G401 (cell line): ENCODE measurements at regions not wholly inside any gene's neighbourhood (a gene's known extent, or its start where the extent isn't known, plus 50 kb on each side); places are given as distances from the start of the nearest gene placed in this dataset.

Experiments used
- DNase-seq: peaks from one replicate; pipeline ENCODE4 v3.0.0-alpha.2; 2015; ENCODE audit warnings: low spot score
- in situ Hi-C: cut with HindIII; loops from 2 replicates; pipeline ENCODE4 v1.10.0; 2016; ENCODE audit warnings: low sequenced_read_pairs, mixed read lengths

DNA sequence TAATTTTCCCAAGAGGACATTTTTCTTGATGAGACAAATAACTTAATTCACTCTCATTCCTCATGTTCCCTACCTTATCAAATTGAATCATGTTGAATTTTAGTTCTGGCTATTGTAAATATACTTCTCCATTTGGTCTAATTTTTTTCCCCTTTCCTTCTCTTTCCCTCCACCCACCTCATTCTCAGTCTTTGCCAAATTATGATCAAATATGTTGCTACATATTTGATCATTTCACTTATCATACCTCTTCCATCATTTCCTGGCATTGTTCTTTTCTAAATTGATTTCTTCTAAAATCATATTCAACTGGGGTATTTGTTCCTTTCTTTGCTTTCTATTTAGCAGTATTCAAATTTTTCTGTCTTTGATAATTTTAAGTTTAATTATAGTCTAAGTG lies 52.3 kb downstream of the HDGFL1 start:
- DNase-seq: no peak
- in situ Hi-C loops: no loop called here

GRCh38 chr6:22622351-22622750 lies 53.0 kb downstream of the HDGFL1 start:
- no peak for DNase-seq
- in situ Hi-C loops: no loop called here

DNA sequence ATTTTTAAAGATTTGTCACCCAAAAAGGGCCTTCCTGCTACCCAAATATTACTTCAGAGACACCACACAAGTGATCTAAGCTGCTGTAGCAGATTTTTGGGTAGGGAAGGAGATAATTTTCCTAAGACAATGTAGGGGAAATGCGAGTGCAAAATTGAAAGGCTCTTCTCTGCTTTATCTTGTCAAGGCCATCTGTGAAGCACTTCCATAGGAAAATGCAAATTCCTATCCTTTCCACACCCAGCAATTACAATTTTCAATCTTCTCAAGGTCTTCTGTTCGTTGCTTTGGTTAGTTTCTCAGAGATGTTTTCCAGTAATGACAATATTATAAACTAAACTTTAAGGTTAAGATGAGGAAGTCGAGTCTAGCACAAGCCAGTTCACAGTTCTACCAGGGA lies 53.4 kb downstream of the HDGFL1 start:
- in situ Hi-C loops: no loop called here

DNA sequence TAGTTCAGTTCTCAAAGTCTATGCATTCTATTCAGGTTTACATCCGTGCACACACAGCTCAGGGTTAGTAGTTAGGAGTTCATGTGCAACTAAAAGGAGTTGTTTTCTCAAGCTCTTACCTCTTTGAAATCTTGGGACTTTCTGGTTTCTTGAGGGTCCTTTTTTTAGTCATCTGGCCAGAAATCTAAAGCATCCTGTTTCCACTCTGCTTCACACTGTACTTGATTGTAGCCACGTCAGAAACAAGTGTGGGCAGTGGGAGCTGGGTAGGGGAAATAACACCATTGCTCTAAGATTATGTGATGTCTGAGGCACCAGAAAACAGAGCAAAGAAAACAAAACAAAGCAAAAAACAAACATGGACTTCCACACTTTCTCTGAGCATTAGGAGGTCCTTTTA lies 58.3 kb downstream of the HDGFL1 start:
- no peak for DNase-seq
- in situ Hi-C loops: no loop called here

More for the DNA sequence above, 53.4 kb downstream of the HDGFL1 start:
- no peak for DNase-seq

GRCh38 chr6:22631091-22631490 lies 61.7 kb downstream of the HDGFL1 start:
- in situ Hi-C loops: no loop called here

DNA sequence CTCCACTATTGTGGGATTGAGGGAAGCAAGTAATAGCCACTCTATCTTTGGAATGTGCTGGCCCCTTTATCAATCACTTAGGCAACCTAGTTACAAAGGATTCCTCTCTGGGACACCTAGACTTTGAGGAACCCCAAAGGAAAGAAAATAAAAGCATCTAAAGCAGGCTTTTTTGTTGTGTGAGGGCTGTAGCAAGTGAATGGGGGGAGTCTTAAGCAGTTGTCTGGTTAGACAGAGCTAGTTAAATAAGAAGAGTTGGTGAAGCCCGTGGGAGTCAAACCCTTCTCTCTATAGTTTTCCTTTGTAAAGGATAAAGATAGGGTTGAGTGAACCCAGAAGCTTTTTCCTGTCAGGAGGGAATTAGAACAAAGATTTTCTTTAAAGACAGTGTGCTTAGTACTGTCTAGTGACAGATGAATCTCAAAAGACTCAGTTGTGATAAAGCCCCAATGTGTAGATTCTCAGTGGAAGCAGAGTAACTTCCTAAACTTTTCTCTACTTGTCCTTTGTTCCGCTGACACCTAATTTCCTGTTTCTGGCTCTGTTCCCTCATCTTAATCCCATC lies 63.3 kb downstream of the HDGFL1 start:
- no peak for DNase-seq
- in situ Hi-C loops: no loop called here

More at GRCh38 chr6:22631091-22631490, 61.7 kb downstream of the HDGFL1 start:
- DNase-seq: no peak

DNA sequence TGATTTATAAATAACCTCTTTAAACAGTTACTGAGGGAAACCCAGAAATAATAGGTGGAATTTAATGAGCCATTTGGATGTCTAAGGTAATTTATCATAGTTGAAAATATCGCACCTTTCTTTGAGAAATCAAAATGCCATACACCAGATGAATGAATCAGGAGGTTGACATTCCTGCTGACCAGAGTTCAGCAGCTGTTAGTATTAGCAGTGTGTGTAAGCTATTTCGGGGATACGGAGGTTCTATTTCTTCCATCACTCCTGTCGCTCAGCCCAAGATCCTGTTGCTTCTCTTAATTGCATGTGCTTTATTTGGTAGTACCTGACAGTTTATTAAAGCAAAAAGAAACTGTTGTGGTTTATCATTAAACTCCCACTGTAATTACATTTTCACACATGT lies 67.1 kb downstream of the HDGFL1 start:
- in situ Hi-C loops: no loop called here
- DNase-seq: no peak

DNA sequence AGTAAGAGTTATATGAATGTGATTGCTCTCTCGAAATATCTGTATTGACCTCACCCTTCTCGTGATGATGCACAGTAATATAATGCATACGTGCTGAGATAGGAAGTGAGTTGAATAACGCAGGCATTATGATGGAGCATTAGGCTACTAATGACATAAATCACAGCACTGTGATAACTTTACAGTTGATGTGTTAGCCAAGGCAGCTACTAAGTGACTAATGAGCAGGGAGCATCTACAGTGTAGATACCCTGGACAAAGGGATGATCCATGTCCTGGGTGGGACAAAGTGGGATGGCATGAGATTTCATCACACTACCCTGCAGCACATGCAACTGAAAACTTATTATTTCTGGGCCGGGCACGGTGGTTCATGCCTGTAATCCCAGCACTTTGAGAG lies 68.4 kb downstream of the HDGFL1 start:
- in situ Hi-C loops: no loop called here

DNA sequence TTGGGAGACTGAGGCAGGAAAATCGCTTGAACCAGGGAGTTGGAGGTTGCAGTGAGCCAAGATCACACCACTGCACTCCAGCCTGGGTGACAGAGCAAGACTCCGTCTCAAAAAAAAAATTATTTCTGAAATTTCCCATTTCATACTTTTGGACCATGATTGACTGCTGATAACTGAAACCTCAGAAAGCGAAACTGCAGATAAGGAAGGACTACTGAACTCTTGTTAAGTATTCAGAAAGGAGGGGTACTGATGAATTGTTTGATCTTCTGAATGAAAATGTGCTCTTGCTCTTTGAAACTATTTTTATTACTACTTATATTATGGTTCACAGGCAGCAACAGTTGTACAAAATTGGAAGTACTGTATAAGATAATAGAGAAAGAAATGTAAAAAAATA lies 69.0 kb downstream of the HDGFL1 start:
- in situ Hi-C loops: no loop called here
- no peak for DNase-seq

More for the DNA sequence above, 68.4 kb downstream of the HDGFL1 start:
- no peak for DNase-seq

DNA sequence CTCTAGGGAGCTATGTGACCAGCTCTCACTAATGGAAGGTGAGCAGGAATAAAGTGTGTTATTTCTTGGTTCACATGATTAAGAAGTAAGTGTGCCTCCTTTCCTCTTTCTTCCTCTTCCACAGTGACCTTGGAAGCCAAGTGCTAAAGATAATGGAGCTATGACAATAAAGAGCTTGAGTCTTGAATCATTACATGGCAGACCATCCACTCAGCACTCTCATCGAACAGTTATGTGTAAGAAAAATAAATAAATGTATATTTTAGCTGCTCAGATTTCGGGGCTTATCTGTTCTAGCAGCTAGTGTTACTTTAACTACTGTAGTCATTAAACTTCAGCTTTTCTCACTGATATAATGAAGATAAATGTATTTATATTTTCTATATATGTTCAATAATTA lies 72.9 kb downstream of the HDGFL1 start:
- in situ Hi-C loops: no loop called here
- no peak for DNase-seq

DNA sequence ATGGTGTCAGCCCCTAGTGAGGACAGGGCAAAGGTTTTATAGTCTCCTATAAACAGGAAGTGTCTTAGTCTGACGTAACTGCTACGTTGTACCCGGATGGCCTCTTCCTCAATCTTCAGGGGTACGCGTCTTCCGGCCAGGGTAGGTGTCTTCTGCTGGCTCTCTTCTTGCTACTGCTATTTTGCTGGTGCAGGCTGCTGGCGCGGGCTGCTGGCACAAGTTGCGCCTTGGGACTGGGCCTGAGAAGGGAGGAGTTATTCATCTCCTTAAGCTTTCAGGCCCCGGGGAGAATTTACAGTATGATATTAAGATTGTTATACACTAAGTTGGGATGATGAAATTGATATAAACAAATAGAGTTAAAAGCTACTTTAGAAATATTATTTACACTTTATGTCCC lies 74.4 kb downstream of the HDGFL1 start:
- no peak for DNase-seq
- in situ Hi-C loops: no loop called here

- in situ Hi-C loops: no loop called here
These were observed 78.4 kb downstream of the HDGFL1 start for GRCh38 chr6:22647719-22648118.

DNA sequence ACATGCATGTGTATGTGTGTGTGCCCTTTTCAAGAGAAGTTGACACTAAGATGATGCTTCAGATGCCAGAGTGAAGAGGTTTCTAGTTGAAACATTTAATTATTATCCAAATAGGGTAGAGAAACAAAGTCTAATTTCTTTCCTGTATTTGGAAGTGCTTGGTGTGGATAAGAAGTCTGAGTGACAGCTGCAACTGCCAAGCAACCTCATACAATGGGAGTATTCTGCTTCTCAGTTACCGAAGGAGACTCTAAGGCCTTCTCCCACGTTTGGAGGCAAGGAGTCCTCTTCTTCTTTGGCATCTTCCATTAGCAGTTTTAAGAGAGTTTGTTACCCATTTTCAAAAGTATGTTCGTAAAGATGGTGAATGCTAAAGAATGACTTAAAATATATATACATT lies 82.4 kb downstream of the HDGFL1 start:
- DNase-seq: no peak

More at GRCh38 chr6:22647719-22648118, 78.4 kb downstream of the HDGFL1 start:
- DNase-seq: no peak

GRCh38 chr6:22653980-22654610 lies 84.7 kb downstream of the HDGFL1 start:
- no peak for DNase-seq
- in situ Hi-C loops: no loop called here

More for the DNA sequence above, 82.4 kb downstream of the HDGFL1 start:
- in situ Hi-C loops: no loop called here

DNA sequence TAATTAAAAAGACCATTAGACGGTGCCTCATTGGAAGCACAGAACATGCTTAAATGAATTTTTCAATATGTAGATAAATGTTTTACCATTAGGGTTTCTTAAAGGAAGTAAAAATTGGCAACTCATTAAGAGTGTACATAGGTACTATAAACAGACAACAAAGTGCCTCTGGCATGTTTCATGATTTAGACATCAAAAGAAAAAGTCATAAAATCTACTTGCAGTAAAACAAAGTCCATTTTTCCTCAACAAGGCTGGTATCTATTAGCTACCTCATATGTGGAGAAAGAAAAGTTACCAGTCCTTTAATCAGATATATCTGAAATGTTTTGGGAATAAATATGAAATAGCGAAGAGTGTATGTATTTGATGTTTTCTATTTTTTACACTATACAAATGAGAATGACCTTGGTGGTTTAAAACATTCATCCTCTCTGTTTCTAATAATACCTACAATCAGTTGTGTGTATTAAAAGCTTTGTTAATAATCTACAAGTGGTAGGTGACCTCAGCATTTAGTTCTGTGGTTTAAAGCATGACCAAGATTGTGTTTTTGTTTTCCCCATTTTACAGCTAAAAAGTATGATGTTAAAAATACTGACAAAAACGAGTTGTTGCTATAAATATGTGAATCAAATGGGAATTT lies 87.5 kb downstream of the HDGFL1 start:
- no peak for DNase-seq
- in situ Hi-C loops: no loop called here

- in situ Hi-C loops: no loop called here
- peak; percentile 14 for DNase-seq
These were observed 88.1 kb downstream of the HDGFL1 start for GRCh38 chr6:22657352-22657980.

- in situ Hi-C loops: no loop called here
- no peak for DNase-seq
These were observed 88.8 kb downstream of the HDGFL1 start for GRCh38 chr6:22658183-22658582.

- DNase-seq: no peak
- in situ Hi-C loops: no loop called here
These were observed 89.6 kb downstream of the HDGFL1 start for GRCh38 chr6:22658934-22659333.

DNA sequence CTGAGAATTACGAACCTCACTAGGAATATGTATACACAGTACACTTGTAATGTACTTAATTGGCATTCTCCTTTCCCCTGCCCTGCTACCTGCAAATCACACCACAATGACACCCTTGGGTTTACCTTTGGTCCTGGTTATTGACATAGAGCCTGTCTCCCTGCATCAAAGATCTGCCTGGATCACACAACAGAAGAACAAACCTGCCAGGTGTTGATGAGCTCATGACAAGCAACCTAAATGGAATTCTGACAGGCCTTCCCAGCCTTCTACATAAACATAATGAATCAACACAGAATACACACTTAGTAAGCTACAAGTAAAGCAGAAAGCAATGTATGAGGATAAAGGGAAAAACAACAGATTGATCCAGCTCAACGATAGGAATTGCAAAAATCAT lies 95.6 kb downstream of the HDGFL1 start:
- DNase-seq: no peak
- in situ Hi-C loops: no loop called here

- in situ Hi-C loops: no loop called here
- no peak for DNase-seq
These were observed 96.7 kb downstream of the HDGFL1 start for GRCh38 chr6:22666021-22666420.
